GM23338 (cell line): ENCODE measurements at regions not wholly inside any gene's neighbourhood (a gene's known extent, or its start where the extent isn't known, plus 50 kb on each side); places are given as distances from the start of the nearest gene placed in this dataset.
A peak's percentile ranks its signal among the peaks of the same experiment; 100 is the strongest.

Experiments
- EZH2 ChIP-seq: fragments of 200-600 bp; sonication (generic); IDR thresholded peaks from one replicate; pipeline ENCODE4 v1.8.0; 2017; ENCODE audit warnings: antibody characterized with exemption, mild to moderate bottlenecking, low read depth; ENCODE audit not compliant: unreplicated experiment
- EZH2phosphoT487 ChIP-seq: fragments of 200-600 bp; sonication (generic); IDR thresholded peaks from one replicate; pipeline ENCODE4 v1.8.1; 2018; ENCODE audit warnings: antibody characterized with exemption; ENCODE audit not compliant: unreplicated experiment
- JUNB ChIP-seq: IDR thresholded peaks from one replicate; pipeline ENCODE4 v1.6.1; 2016; ENCODE audit warnings: antibody characterized with exemption; ENCODE audit not compliant: unreplicated experiment
- POLR2AphosphoS5 ChIP-seq: IDR thresholded peaks from 2 replicates; pipeline ENCODE4 v1.6.1; 2016; ENCODE audit warnings: antibody characterized with exemption, low read depth
- REST ChIP-seq: IDR thresholded peaks from one replicate; pipeline ENCODE4 v1.6.1; 2018; ENCODE audit warnings: antibody characterized with exemption; ENCODE audit not compliant: unreplicated experiment
- TF ChIP-seq, protein P1 (sequence below), 2 experiments: fragments of 200-600 bp in 1 of 2; sonication (generic) in 1 of 2; conservative IDR thresholded peaks; 2 replicates each; pipeline versions ENCODE4 v1.5.1 to v1.6.1; 2016 to 2017; ENCODE audit warnings: antibody characterized with exemption in 2 of 2, low read depth in 2 of 2, mild to moderate bottlenecking in 2 of 2, moderate library complexity in 1 of 2

DNA sequence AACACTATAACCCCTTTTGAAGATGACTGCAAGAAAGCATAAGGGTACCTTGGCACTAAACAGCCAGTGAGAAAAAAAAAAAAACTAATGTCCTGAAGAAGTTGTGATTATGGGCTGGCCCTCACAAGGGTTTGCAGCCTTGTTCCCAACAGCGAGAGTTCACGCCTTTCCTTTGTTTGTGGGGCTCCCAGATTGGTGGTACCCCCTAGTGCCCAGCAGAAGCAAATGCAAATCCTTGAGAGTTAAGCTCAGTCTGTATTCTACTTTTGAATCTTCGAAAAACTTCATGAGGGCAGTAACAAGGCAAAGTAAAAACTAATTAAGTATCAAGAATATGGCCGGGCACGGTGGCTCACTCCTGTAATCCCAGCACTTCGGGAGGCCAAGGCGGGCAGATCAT is 238.9 kb upstream of the LMO3 start:
- TF ChIP-seq, protein P1, sequence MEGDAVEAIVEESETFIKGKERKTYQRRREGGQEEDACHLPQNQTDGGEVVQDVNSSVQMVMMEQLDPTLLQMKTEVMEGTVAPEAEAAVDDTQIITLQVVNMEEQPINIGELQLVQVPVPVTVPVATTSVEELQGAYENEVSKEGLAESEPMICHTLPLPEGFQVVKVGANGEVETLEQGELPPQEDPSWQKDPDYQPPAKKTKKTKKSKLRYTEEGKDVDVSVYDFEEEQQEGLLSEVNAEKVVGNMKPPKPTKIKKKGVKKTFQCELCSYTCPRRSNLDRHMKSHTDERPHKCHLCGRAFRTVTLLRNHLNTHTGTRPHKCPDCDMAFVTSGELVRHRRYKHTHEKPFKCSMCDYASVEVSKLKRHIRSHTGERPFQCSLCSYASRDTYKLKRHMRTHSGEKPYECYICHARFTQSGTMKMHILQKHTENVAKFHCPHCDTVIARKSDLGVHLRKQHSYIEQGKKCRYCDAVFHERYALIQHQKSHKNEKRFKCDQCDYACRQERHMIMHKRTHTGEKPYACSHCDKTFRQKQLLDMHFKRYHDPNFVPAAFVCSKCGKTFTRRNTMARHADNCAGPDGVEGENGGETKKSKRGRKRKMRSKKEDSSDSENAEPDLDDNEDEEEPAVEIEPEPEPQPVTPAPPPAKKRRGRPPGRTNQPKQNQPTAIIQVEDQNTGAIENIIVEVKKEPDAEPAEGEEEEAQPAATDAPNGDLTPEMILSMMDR (conservative IDR thresholded peaks at IDR 0.05; ENCODE audit: low read depth in 2 of 2), result peak; percentile 65 to 75
- TF ChIP-seq POLR2AphosphoS5, result no peak
- no peak for TF ChIP-seq REST
- TF ChIP-seq EZH2phosphoT487, result no peak
- TF ChIP-seq JUNB, result no peak
- TF ChIP-seq EZH2, result no peak
